NCI-H345 (cell line): ENCODE measurements at regions not wholly inside any gene's neighbourhood (a gene's known extent, or its start where the extent isn't known, plus 50 kb on each side); places are given as distances from the start of the nearest gene placed in this dataset.
"Not testable (repeated sequence)": the region's sequence is repeated elsewhere in the genome, so short reads cannot be mapped to it uniquely, and the experiment has no call there.

Source experiments
- DNase-seq: peaks from one replicate; lab custom pipeline; 2025; lab: John Stamatoyannopoulos, UW

- DNase-seq, result no peak
Observed at GRCh38 chr3:145550522-145550921, 610.5 kb downstream of the PLOD2 start.

- DNase-seq, result no peak
Observed at GRCh38 chr3:145557405-145557804, 603.6 kb downstream of the PLOD2 start.

GRCh38 chr3:145578471-145578870 is 582.5 kb downstream of the PLOD2 start:
- DNase-seq, result no peak

GRCh38 chr3:145581694-145582093 is 579.3 kb downstream of the PLOD2 start:
- DNase-seq, result no peak

GRCh38 chr3:145604851-145605250 is 556.1 kb downstream of the PLOD2 start:
- no peak for DNase-seq

- no peak for DNase-seq
Observed at GRCh38 chr3:145620002-145620401, 541.0 kb downstream of the PLOD2 start.

GRCh38 chr3:145620486-145620885 is 540.5 kb downstream of the PLOD2 start:
- DNase-seq, result no peak

GRCh38 chr3:145623349-145623748 is 537.6 kb downstream of the PLOD2 start:
- no peak for DNase-seq

GRCh38 chr3:145628211-145628610 is 532.8 kb downstream of the PLOD2 start:
- DNase-seq, result no peak

- DNase-seq, result no peak
Observed at GRCh38 chr3:145637105-145637504, 523.9 kb downstream of the PLOD2 start.

- DNase-seq, result no peak
Observed at GRCh38 chr3:145639003-145639606, 521.9 kb downstream of the PLOD2 start.

- DNase-seq, result no peak
Observed at GRCh38 chr3:145639875-145640274, 521.1 kb downstream of the PLOD2 start.

- no peak for DNase-seq
Observed at GRCh38 chr3:145648396-145648795, 512.6 kb downstream of the PLOD2 start.

- DNase-seq, result no peak
Observed at GRCh38 chr3:145649368-145649887, 511.6 kb downstream of the PLOD2 start.

GRCh38 chr3:145650170-145650569 is 510.8 kb downstream of the PLOD2 start:
- DNase-seq, result no peak

- DNase-seq, result no peak
Observed at GRCh38 chr3:145671121-145671520, 489.9 kb downstream of the PLOD2 start.

GRCh38 chr3:145673838-145674237 is 487.1 kb downstream of the PLOD2 start:
- no peak for DNase-seq

GRCh38 chr3:145678401-145678800 is 482.6 kb downstream of the PLOD2 start:
- DNase-seq, result no peak

GRCh38 chr3:145681181-145681580 is 479.8 kb downstream of the PLOD2 start:
- no peak for DNase-seq

GRCh38 chr3:145687978-145688377 is 473.0 kb downstream of the PLOD2 start:
- DNase-seq, result not testable (repeated sequence)

- no peak for DNase-seq
Observed at GRCh38 chr3:145692751-145693150, 468.2 kb downstream of the PLOD2 start.

- no peak for DNase-seq
Observed at GRCh38 chr3:145696011-145696410, 465.0 kb downstream of the PLOD2 start.

- no peak for DNase-seq
Observed at GRCh38 chr3:145698250-145698649, 462.7 kb downstream of the PLOD2 start.

GRCh38 chr3:145698749-145699148 is 462.2 kb downstream of the PLOD2 start:
- no peak for DNase-seq
